Astrocyte (in vitro differentiated cells and primary cell): ENCODE measurements at regions not wholly inside any gene's neighbourhood (a gene's known extent, or its start where the extent isn't known, plus 50 kb on each side); places are given as distances from the start of the nearest gene placed in this dataset.
"Not testable (repeated sequence)": the region's sequence is repeated elsewhere in the genome, so short reads cannot be mapped to it uniquely, and the experiment has no call there.

Source experiments
- DNase-seq: peaks from one replicate; pipeline ENCODE4 v3.0.0-alpha.2; 2010; ENCODE audit warnings: low read depth
- FAIRE-seq: peaks from 2 replicates; lab custom pipeline; 2011; peaks lifted over from hg19 to GRCh38; lab: Jason Lieb, UNC
- H2AFZ ChIP-seq: 2 replicates; pipeline ENCODE4 v1.6.0; 2012; ENCODE audit warnings: low read depth, low read length, inconsistent platforms
- H3K27ac ChIP-seq: 2 replicates; pipeline ENCODE4 v1.5.1; 2011; ENCODE audit warnings: low read depth, low read length, inconsistent platforms
- H3K27me3 ChIP-seq: 2 replicates; pipeline ENCODE4 v1.6.0; 2011; ENCODE audit warnings: low read length, inconsistent platforms; ENCODE audit not compliant: insufficient read depth
- H3K36me3 ChIP-seq: 2 replicates; pipeline ENCODE4 v1.5.1; 2011; ENCODE audit warnings: low read length, inconsistent platforms; ENCODE audit not compliant: insufficient read depth
- H3K4me1 ChIP-seq: 2 replicates; pipeline ENCODE4 v1.5.1; 2011; ENCODE audit warnings: low read length, inconsistent platforms; ENCODE audit not compliant: insufficient read depth
- H3K4me2 ChIP-seq: 2 replicates; pipeline ENCODE4 v1.6.0; 2012; ENCODE audit warnings: low read length, inconsistent platforms
- H3K4me3 ChIP-seq: 2 replicates; pipeline ENCODE4 v1.5.1; 2011; ENCODE audit warnings: low read depth, mild to moderate bottlenecking, low read length, inconsistent platforms; ENCODE audit not compliant: insufficient read depth
- H3K79me2 ChIP-seq: 2 replicates; pipeline ENCODE4 v1.6.0; 2012; ENCODE audit warnings: mild to moderate bottlenecking, low read length, inconsistent platforms; ENCODE audit not compliant: insufficient read depth
- H3K9ac ChIP-seq: 2 replicates; pipeline ENCODE4 v1.6.0; 2012; ENCODE audit warnings: mild to moderate bottlenecking, low read length, inconsistent platforms
- H3K9me3 ChIP-seq: 2 replicates; pipeline ENCODE4 v1.5.1; 2012; ENCODE audit warnings: low read depth, mild to moderate bottlenecking, low read length, inconsistent platforms; ENCODE audit not compliant: insufficient read depth
- H4K20me1 ChIP-seq: 2 replicates; pipeline ENCODE4 v1.6.0; 2012; ENCODE audit warnings: low read length, inconsistent platforms; ENCODE audit not compliant: insufficient read depth
- H3K27ac Mint-ChIP-seq: one replicate; pipeline ENCODE4 v1.8.0; 2021; ENCODE audit warnings: mild to moderate bottlenecking, mixed read lengths; ENCODE audit not compliant: unreplicated experiment
- H3K27me3 Mint-ChIP-seq: one replicate; pipeline ENCODE4 v1.8.0; 2021; ENCODE audit warnings: low read depth, mixed read lengths; ENCODE audit not compliant: unreplicated experiment
- H3K36me3 Mint-ChIP-seq: one replicate; pipeline ENCODE4 v1.8.0; 2021; ENCODE audit warnings: low read depth, mixed read lengths; ENCODE audit not compliant: unreplicated experiment
- H3K4me1 Mint-ChIP-seq: one replicate; pipeline ENCODE4 v1.8.0; 2021; ENCODE audit warnings: low read depth, mixed read lengths; ENCODE audit not compliant: unreplicated experiment
- H3K4me3 Mint-ChIP-seq: one replicate; pipeline ENCODE4 v1.8.0; 2021; ENCODE audit warnings: mild to moderate bottlenecking, moderate library complexity, mixed read lengths; ENCODE audit not compliant: unreplicated experiment
- H3K9me3 Mint-ChIP-seq: one replicate; pipeline ENCODE4 v1.8.0; 2021; ENCODE audit warnings: mild to moderate bottlenecking, mixed read lengths; ENCODE audit not compliant: unreplicated experiment
- CTCF ChIP-seq: IDR thresholded peaks from 2 replicates; pipeline ENCODE4 v1.5.1; 2011; ENCODE audit warnings: low read depth, mild to moderate bottlenecking, inconsistent platforms, low read length, moderate library complexity; ENCODE audit not compliant: insufficient read depth
- EZH2 ChIP-seq: IDR thresholded peaks from 2 replicates; pipeline ENCODE4 v1.6.1; 2012; ENCODE audit warnings: mild to moderate bottlenecking, low read length, inconsistent platforms; ENCODE audit not compliant: insufficient read depth

- H3K27me3 Mint-ChIP-seq = peaks cover 5% of the 10 kb centered on the region
- Histone ChIP-seq H2AFZ (no peak overlapping the region), H3K4me1 (no peaks in the 10 kb centered on the region), H3K36me3 (no peaks in the 10 kb centered on the region), H3K9ac (no peak overlapping the region), H3K9me3 (no peaks in the 10 kb centered on the region), H3K27ac (no peak overlapping the region), H4K20me1 (no peaks in the 10 kb centered on the region), H3K4me2 (no peak overlapping the region), H3K27me3 (no peaks in the 10 kb centered on the region), H3K4me3 (no peak overlapping the region), H3K79me2 (no peaks in the 10 kb centered on the region)
- H3K9me3 Mint-ChIP-seq = no peaks in the 10 kb centered on the region
- FAIRE-seq (no peak), DNase-seq (no peak)
- no peaks in the 10 kb centered on the region for H3K4me1 Mint-ChIP-seq
- TF ChIP-seq CTCF = no peak
- no peak overlapping the region for H3K27ac Mint-ChIP-seq
- no peak overlapping the region for H3K4me3 Mint-ChIP-seq
- H3K36me3 Mint-ChIP-seq = no peaks in the 10 kb centered on the region
Measured at GRCh38 chr2:221961561-221961960, 337.2 kb downstream of the PAX3 start.

DNA sequence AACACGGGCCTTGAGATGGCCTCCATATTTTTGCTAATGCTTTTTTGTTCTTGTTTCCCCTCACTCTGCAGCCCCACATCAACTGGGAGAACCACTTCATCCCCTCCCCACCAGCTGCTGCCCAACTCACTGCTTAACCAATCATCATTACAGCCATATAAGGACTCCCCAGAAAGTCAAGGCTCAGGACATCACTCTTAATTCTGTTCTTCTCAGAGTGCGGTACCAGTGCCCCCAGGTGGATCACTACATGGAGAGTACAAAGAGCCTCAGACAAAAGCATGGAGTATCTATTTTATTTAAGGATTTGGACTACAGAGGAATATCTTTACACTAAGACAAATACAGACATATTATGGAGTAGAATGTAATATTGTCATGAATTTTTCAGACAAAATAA, 340.6 kb downstream of the PAX3 start:
- H3K4me3 ChIP-seq = no peak overlapping the region
- no peaks in the 10 kb centered on the region for H4K20me1 ChIP-seq
- H3K79me2 ChIP-seq = no peaks in the 10 kb centered on the region
- no peaks in the 10 kb centered on the region for H3K27me3 ChIP-seq
- Mint-ChIP-seq H3K4me3 (no peak overlapping the region), H3K4me1 (no peaks in the 10 kb centered on the region), H3K36me3 (no peaks in the 10 kb centered on the region), H3K27ac (no peak overlapping the region), H3K27me3 (peaks cover 4% of the 10 kb centered on the region), H3K9me3 (no peaks in the 10 kb centered on the region)
- no peaks in the 10 kb centered on the region for H3K4me1 ChIP-seq
- DNase-seq (no peak), FAIRE-seq (no peak)
- no peaks in the 10 kb centered on the region for H3K9me3 ChIP-seq
- no peak overlapping the region for H3K4me2 ChIP-seq
- H3K9ac ChIP-seq = no peak overlapping the region
- no peak overlapping the region for H3K27ac ChIP-seq
- H2AFZ ChIP-seq = no peak overlapping the region
- H3K36me3 ChIP-seq = no peaks in the 10 kb centered on the region
- TF ChIP-seq CTCF = no peak
- no peak for TF ChIP-seq EZH2

DNA sequence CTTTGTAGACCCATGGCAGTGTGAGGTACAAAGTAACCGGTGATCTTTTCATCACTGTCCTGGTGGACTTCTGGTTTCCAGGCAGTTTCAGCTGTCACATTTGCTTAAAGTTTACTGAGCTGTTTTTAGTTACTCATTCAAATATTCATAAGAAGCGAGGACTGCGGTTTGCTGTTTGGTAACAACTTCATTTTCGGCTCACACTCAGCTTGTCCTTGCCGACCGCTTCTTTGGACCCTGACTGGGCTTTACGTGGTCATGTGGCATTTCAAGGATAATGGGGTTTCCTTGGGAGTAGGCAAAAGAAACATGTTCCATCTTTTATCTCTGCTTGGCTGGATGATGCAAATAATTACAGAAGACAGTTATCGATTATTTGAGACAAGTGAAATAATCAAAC, 350.7 kb downstream of the PAX3 start:
- FAIRE-seq = no peak
- no peaks in the 10 kb centered on the region for H4K20me1 ChIP-seq
- H3K4me1 ChIP-seq = no peaks in the 10 kb centered on the region
- no peaks in the 10 kb centered on the region for H3K79me2 ChIP-seq
- no peak for DNase-seq
- no peak overlapping the region for H3K4me3 Mint-ChIP-seq
- no peaks in the 10 kb centered on the region for H3K9me3 Mint-ChIP-seq
- no peak overlapping the region for H3K27ac Mint-ChIP-seq
- peaks cover 1% of the 10 kb centered on the region for H3K4me1 Mint-ChIP-seq
- H3K9ac ChIP-seq = no peak overlapping the region
- no peaks in the 10 kb centered on the region for H3K36me3 Mint-ChIP-seq
- no peak overlapping the region for H3K4me2 ChIP-seq
- H3K27me3 Mint-ChIP-seq = no peaks in the 10 kb centered on the region
- no peak overlapping the region for H3K27ac ChIP-seq
- H2AFZ ChIP-seq = no peak overlapping the region
- H3K27me3 ChIP-seq = no peaks in the 10 kb centered on the region
- H3K36me3 ChIP-seq = no peaks in the 10 kb centered on the region
- TF ChIP-seq EZH2 (no peak), CTCF (no peak)
- no peaks in the 10 kb centered on the region for H3K9me3 ChIP-seq
- H3K4me3 ChIP-seq = no peak overlapping the region

DNA sequence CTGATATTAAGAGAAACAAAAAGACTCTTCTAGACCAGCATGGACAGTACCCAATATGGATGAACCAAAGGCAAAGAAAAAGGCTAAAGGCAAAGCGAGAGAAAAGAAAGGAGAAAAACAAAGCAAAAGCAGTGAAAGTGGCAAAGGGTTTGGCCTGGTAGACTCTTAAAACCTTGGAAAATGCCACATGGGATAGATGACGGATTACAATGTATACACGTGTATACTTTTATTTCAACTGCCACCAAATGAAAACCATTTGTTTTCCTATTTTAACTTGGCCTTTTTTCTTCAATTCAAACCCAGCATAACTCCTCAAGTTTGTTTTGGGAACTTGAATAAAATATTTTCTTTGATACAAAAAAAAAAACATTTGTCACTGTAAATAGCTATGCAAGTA, 354.3 kb downstream of the PAX3 start:
- not testable (repeated sequence) for H3K27me3 ChIP-seq, H3K36me3 ChIP-seq, H3K4me1 Mint-ChIP-seq, FAIRE-seq, DNase-seq, H3K27ac ChIP-seq, H3K9me3 ChIP-seq, H3K9me3 Mint-ChIP-seq, H3K4me3 ChIP-seq, H3K9ac ChIP-seq, H3K4me1 ChIP-seq, H3K79me2 ChIP-seq, H3K27me3 Mint-ChIP-seq, H3K27ac Mint-ChIP-seq, H3K4me3 Mint-ChIP-seq, H2AFZ ChIP-seq, H3K36me3 Mint-ChIP-seq, H3K4me2 ChIP-seq, H4K20me1 ChIP-seq
